HG02678 (cell line): ENCODE measurements at regions not wholly inside any gene's neighbourhood (a gene's known extent, or its start where the extent isn't known, plus 50 kb on each side); places are given as distances from the start of the nearest gene placed in this dataset.
"Not testable (repeated sequence)": the region's sequence is repeated elsewhere in the genome, so short reads cannot be mapped to it uniquely, and the experiment has no call there.

Source experiments
- ATAC-seq: cut with Tn5 transposase; IDR thresholded peaks from one replicate; pipeline ENCODE4 v1.9.1; 2021; ENCODE audit warnings: mild to moderate bottlenecking, moderate library complexity; ENCODE audit not compliant: unreplicated experiment

- ATAC-seq = no peak
Observed at GRCh38 chr7:113405296-113406056, 287.1 kb upstream of the SMIM30 start.

GRCh38 chr7:113404245-113404644, 285.9 kb upstream of the SMIM30 start:
- ATAC-seq = no peak

- no peak for ATAC-seq
Observed at GRCh38 chr7:113402482-113402881, 284.1 kb upstream of the SMIM30 start.

GRCh38 chr7:113402005-113402404, 283.7 kb upstream of the SMIM30 start:
- no peak for ATAC-seq

- ATAC-seq = no peak
Observed at GRCh38 chr7:113394856-113395255, 276.5 kb upstream of the SMIM30 start.

GRCh38 chr7:113392841-113393540, 274.6 kb upstream of the SMIM30 start:
- no peak for ATAC-seq

GRCh38 chr7:113392421-113392820, 274.1 kb upstream of the SMIM30 start:
- no peak for ATAC-seq

- ATAC-seq = no peak
Observed at GRCh38 chr7:113389112-113389646, 270.8 kb upstream of the SMIM30 start.

- ATAC-seq = no peak
Observed at GRCh38 chr7:113383638-113384037, 265.3 kb upstream of the SMIM30 start.

GRCh38 chr7:113379746-113380145, 261.4 kb upstream of the SMIM30 start:
- ATAC-seq = no peak

- ATAC-seq = no peak
Observed at GRCh38 chr7:113374955-113375354, 256.6 kb upstream of the SMIM30 start.

- no peak for ATAC-seq
Observed at GRCh38 chr7:113373863-113374262, 255.5 kb upstream of the SMIM30 start.

GRCh38 chr7:113371416-113372043, 253.2 kb upstream of the SMIM30 start:
- no peak for ATAC-seq

- no peak for ATAC-seq
Observed at GRCh38 chr7:113370910-113371309, 252.6 kb upstream of the SMIM30 start.

- ATAC-seq = no peak
Observed at GRCh38 chr7:113368256-113368655, 249.9 kb upstream of the SMIM30 start.

GRCh38 chr7:113367041-113367586, 248.8 kb upstream of the SMIM30 start:
- ATAC-seq = no peak

GRCh38 chr7:113366122-113366521, 247.8 kb upstream of the SMIM30 start:
- no peak for ATAC-seq

- no peak for ATAC-seq
Observed at GRCh38 chr7:113349339-113349738, 231.0 kb upstream of the SMIM30 start.

- no peak for ATAC-seq
Observed at GRCh38 chr7:113339661-113340060, 221.3 kb upstream of the SMIM30 start.

GRCh38 chr7:113338071-113338696, 219.8 kb upstream of the SMIM30 start:
- ATAC-seq = peak; percentile 86

- not testable (repeated sequence) for ATAC-seq
Observed at GRCh38 chr7:113336838-113337237, 218.5 kb upstream of the SMIM30 start.
